SK-N-SH treated with all-trans-retinoic acid at 6 μM for 48 hours (cell line): ENCODE measurements at regions not wholly inside any gene's neighbourhood (a gene's known extent, or its start where the extent isn't known, plus 50 kb on each side); places are given as distances from the start of the nearest gene placed in this dataset.

Source experiments
- ATAC-seq: fragments of 200-7000 bp; cut with Tn5 transposase; 3 replicates; pipeline ENCODE4 v1.9.1; 2020; ENCODE audit warnings: mild to moderate bottlenecking, moderate library complexity
- ARNTL ChIP-seq: fragments of 450-650 bp; formaldehyde crosslinking; IDR thresholded peaks from 2 replicates; pipeline ENCODE4 v1.5.0; 2020; ENCODE audit warnings: low read depth, mild to moderate bottlenecking, moderate library complexity, borderline replicate concordance
- BACH2 ChIP-seq: fragments of 250-450 bp; sonication (Bioruptor Pico); IDR thresholded peaks from 2 replicates; pipeline ENCODE4 v1.9.0; 2021; ENCODE audit warnings: mild to moderate bottlenecking, borderline replicate concordance
- CREB5 ChIP-seq: fragments of 250-450 bp; sonication (Bioruptor Pico); IDR thresholded peaks from 2 replicates; pipeline ENCODE4 v1.5.1; 2020; ENCODE audit warnings: low read depth, mild to moderate bottlenecking, moderate library complexity
- CSDC2 ChIP-seq: fragments of 250-450 bp; sonication (Bioruptor Pico); IDR thresholded peaks from 2 replicates; pipeline ENCODE4 v1.5.0; 2020; ENCODE audit warnings: mild to moderate bottlenecking, moderate library complexity
- CSRNP3 ChIP-seq: fragments of 250-450 bp; sonication (Bioruptor Pico); IDR thresholded peaks from 2 replicates; pipeline ENCODE4 v1.5.1; 2021; ENCODE audit warnings: mild to moderate bottlenecking, moderate library complexity
- ISL1 ChIP-seq: fragments of 250-450 bp; sonication (Bioruptor Pico); IDR thresholded peaks from 2 replicates; pipeline ENCODE4 v2.1.2; 2022; ENCODE audit warnings: mild to moderate bottlenecking, moderate library complexity
- OSR1 ChIP-seq: fragments of 250-450 bp; sonication (Bioruptor Pico); IDR thresholded peaks from 2 replicates; pipeline ENCODE4 v1.8.0; 2022; ENCODE audit warnings: moderate library complexity, mild to moderate bottlenecking, inconsistent platforms
- PATZ1 ChIP-seq: fragments of 250-450 bp; sonication (Bioruptor Pico); IDR thresholded peaks from 2 replicates; pipeline ENCODE4 v1.8.0; 2020; ENCODE audit warnings: mild to moderate bottlenecking, moderate library complexity, borderline replicate concordance
- POU6F1 ChIP-seq: fragments of 250-450 bp; sonication (Bioruptor Pico); IDR thresholded peaks from 2 replicates; pipeline ENCODE4 v1.8.0; 2021; ENCODE audit warnings: low read depth, mild to moderate bottlenecking, moderate library complexity, borderline replicate concordance
- PPARA ChIP-seq: fragments of 250-450 bp; sonication (Bioruptor Pico); IDR thresholded peaks from 2 replicates; pipeline ENCODE4 v1.5.0; 2020; ENCODE audit warnings: mild to moderate bottlenecking, borderline replicate concordance
- RARB ChIP-seq: fragments of 250-450 bp; sonication (Bioruptor Pico); IDR thresholded peaks from 2 replicates; pipeline ENCODE4 v1.8.0; 2021; ENCODE audit warnings: mild to moderate bottlenecking, moderate library complexity
- SNAI2 ChIP-seq: fragments of 250-450 bp; sonication (Bioruptor Pico); IDR thresholded peaks from 2 replicates; pipeline ENCODE4 v1.5.0; 2020; ENCODE audit warnings: mild to moderate bottlenecking, moderate library complexity
- TCF4 ChIP-seq: fragments of 250-450 bp; sonication (Bioruptor Pico); IDR thresholded peaks from 2 replicates; pipeline ENCODE4 v1.8.0; 2021; ENCODE audit warnings: mild to moderate bottlenecking, moderate library complexity, borderline replicate concordance
- TSHZ2 ChIP-seq: fragments of 250-450 bp; sonication (Bioruptor Pico); IDR thresholded peaks from 2 replicates; pipeline ENCODE4 v1.5.0; 2020; ENCODE audit warnings: mild to moderate bottlenecking, moderate library complexity
- ZC3H10 ChIP-seq: fragments of 250-450 bp; sonication (Bioruptor Pico); IDR thresholded peaks from 2 replicates; pipeline ENCODE4 v1.5.1; 2021; ENCODE audit warnings: mild to moderate bottlenecking, moderate library complexity
- ZFP3 ChIP-seq: fragments of 250-450 bp; sonication (Bioruptor Pico); IDR thresholded peaks from 2 replicates; pipeline ENCODE4 v1.5.0; 2020; ENCODE audit warnings: mild to moderate bottlenecking, moderate library complexity
- ZFP30 ChIP-seq: fragments of 450-650 bp; formaldehyde crosslinking; IDR thresholded peaks from 2 replicates; pipeline ENCODE4 v1.5.0; 2022; ENCODE audit warnings: mild to moderate bottlenecking, moderate library complexity
- ZNF565 ChIP-seq: fragments of 450-650 bp; formaldehyde crosslinking; conservative IDR thresholded peaks from 2 replicates; pipeline ENCODE4 v1.5.0; 2020; ENCODE audit warnings: low read depth, mild to moderate bottlenecking, moderate library complexity
- ZNF70 ChIP-seq: fragments of 450-650 bp; formaldehyde crosslinking; IDR thresholded peaks from 2 replicates; pipeline ENCODE4 v1.5.0; 2020; ENCODE audit warnings: mild to moderate bottlenecking, moderate library complexity
- ZNF8 ChIP-seq: fragments of 450-650 bp; formaldehyde crosslinking; IDR thresholded peaks from 2 replicates; pipeline ENCODE4 v1.5.0; 2020; ENCODE audit warnings: mild to moderate bottlenecking, moderate library complexity

- ATAC-seq = no peak
- no peak for TF ChIP-seq RARB
- no peak for TF ChIP-seq ARNTL (CRISPR knock-in tag)
- TF ChIP-seq TSHZ2 = no peak
- TF ChIP-seq CSRNP3 = no peak
- no peak for TF ChIP-seq ZFP30 (CRISPR knock-in tag)
- TF ChIP-seq CREB5 (CRISPR knock-in tag) = no peak
Observed at GRCh38 chr6:120230008-120230407, 880.4 kb upstream of the MAN1A1 start.

GRCh38 chr6:120228297-120228696 is 878.7 kb upstream of the MAN1A1 start:
- TF ChIP-seq SNAI2 (CRISPR knock-in tag) = no peak
- TF ChIP-seq PATZ1 (CRISPR knock-in tag) = no peak
- no peak for TF ChIP-seq CSDC2
- no peak for TF ChIP-seq OSR1 (CRISPR knock-in tag)
- no peak for TF ChIP-seq POU6F1 (CRISPR knock-in tag)
- TF ChIP-seq PPARA (CRISPR knock-in tag) = no peak
- no peak for TF ChIP-seq TSHZ2
- no peak for TF ChIP-seq ZFP3 (CRISPR knock-in tag)
- TF ChIP-seq CSRNP3 = no peak
- ATAC-seq = no peak

GRCh38 chr6:120219339-120219738 is 869.8 kb upstream of the MAN1A1 start:
- ATAC-seq = no peak
- TF ChIP-seq CREB5 (CRISPR knock-in tag) (no peak), ZC3H10 (no peak), OSR1 (CRISPR knock-in tag) (no peak), ZNF565 (CRISPR knock-in tag) (no peak), TCF4 (CRISPR knock-in tag) (no peak), POU6F1 (CRISPR knock-in tag) (no peak), ISL1 (CRISPR knock-in tag) (no peak), ZNF8 (CRISPR knock-in tag) (no peak), PPARA (CRISPR knock-in tag) (no peak), ZNF70 (CRISPR knock-in tag) (no peak), BACH2 (CRISPR knock-in tag) (no peak)
